HG02981 (cell line): ENCODE measurements at regions not wholly inside any gene's neighbourhood (a gene's known extent, or its start where the extent isn't known, plus 50 kb on each side); places are given as distances from the start of the nearest gene placed in this dataset.
"Not testable (repeated sequence)": the region's sequence is repeated elsewhere in the genome, so short reads cannot be mapped to it uniquely, and the experiment has no call there.

Source experiments
- ATAC-seq: cut with Tn5 transposase; IDR thresholded peaks from one replicate; pipeline ENCODE4 v1.9.1; 2021; ENCODE audit warnings: mild to moderate bottlenecking, moderate library complexity; ENCODE audit not compliant: unreplicated experiment

DNA sequence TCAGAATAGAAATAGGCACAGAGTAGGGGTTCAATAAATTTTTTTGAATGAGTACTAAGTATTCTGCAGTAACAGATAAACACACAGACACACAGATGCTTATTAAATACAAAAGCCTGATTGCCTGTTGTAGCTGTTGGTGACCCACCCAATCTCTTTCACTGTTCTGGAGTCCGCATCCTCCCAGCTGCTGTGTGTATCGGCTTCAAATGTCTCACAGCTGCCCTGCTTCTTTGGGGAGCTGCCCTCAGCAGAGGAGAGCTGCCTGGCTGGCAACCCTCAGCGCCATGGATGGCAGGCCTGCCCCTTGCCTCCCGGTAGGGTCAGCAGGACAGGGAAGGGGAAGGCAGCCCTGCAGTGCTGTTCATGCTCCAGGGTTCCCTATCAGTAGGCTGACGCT lies 50.5 kb upstream of the PRNP start:
- no peak for ATAC-seq

DNA sequence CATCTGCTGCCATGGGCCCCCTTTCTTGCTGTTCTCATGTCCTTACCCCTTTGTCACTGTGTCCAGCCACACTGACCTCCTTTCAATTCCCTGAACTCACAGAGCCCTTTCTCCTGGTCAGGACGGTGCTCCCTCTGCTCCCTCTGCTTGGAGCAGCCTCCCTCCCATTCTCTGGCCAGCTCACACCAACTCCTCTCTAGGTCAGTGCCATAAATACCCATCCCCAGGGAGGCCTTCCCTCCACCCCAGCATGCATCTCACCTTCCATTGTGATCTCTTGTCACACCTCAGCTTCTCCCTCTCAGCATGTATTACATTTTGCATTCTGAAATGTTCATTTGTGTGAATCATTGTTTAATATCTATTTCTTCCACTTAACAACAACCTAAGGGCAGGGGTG lies 50.9 kb upstream of the PRNP start:
- ATAC-seq: no peak

DNA sequence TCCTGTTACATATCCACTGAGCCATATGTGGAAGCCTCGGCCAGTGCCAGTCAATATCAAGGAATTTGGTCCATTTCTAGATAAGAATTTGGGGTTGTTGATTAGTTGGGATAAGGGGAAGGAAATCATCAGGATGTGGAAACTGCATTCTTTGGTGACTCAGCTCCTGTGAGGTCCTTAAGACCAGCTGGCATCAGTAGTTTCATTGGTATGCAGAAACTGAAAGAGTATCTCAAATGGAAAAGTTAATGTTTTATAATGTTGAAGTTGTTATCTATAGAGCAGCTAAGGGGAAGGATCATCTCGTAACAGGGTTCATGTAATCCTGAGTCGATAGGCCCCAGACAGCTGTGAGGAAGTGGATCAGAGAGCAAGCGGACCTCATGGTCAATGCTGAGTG lies 52.5 kb upstream of the PRNP start:
- no peak for ATAC-seq

DNA sequence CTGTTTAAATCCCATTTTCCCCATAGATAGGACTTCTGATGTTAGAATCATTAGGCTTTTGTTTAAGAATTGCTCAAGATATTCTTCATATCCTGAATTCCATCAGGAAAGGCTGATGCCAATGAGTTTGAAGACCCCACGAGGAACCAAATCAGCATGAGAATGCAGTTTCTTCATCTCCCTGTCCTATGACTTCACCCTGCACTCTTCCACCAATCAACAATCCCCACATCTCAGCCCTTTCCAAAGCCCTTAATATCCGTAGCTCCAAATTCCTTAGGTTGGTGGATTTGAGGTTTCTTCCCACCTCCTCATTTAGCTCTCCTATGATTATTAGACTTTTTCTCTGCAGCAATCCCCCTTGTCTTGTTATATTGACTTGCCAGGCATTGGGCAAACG lies 52.9 kb upstream of the PRNP start:
- ATAC-seq: no peak

DNA sequence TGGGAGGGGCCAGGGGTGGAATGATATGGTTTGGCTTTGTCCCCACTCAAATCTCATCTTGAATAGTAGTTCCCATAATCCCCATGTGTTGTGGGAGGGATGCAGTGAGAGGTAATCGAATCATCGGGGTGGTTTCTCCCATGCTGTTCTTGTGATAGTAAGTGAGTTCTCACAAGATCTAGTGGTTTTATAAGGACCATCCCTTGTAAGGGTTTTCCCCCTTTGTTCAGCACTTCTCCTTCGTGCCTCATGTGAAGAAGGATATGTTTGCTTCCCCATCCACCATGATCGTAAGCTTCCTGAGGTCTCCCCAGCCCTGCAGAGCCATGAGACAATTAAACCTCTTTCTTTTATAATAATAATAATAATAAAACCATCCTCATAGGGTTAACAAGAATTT lies 53.4 kb upstream of the PRNP start:
- no peak for ATAC-seq

DNA sequence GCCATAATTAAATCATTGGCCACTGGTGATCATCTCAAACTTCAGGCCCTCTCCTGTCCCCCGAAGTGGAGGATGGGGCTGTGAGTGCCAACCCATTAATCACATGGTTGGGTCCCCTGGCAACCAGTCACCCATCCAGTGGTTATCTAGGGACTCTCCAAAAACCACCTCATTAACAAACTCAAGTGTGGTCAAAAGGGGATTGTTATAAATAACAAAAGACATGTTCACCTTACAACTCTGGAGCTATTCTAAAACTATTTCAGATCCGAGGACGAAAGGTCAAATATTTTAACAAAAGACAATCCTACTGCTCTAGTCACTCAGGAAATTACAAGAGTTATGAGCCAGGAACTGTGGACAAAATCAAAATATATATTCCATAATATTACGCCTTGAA lies 60.0 kb upstream of the PRNP start:
- no peak for ATAC-seq

DNA sequence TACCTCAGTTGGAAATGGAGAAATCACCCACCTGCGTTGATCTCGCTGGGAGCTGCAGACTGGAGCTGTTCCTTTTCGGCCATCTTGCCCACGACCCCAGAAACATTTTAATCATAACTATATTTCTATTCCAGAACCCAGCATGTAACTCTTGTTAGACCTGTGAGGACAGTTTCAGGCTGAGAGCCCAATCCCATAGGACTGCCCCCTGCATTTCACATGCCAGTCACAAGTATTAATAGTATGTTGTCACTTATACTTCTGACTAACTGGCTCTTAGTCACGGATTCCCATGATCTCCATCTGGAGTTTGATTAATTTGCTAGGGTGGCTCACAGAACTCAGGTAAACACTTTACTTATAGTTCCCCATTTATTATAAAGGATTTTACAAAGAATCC lies 60.6 kb upstream of the PRNP start:
- ATAC-seq: no peak

DNA sequence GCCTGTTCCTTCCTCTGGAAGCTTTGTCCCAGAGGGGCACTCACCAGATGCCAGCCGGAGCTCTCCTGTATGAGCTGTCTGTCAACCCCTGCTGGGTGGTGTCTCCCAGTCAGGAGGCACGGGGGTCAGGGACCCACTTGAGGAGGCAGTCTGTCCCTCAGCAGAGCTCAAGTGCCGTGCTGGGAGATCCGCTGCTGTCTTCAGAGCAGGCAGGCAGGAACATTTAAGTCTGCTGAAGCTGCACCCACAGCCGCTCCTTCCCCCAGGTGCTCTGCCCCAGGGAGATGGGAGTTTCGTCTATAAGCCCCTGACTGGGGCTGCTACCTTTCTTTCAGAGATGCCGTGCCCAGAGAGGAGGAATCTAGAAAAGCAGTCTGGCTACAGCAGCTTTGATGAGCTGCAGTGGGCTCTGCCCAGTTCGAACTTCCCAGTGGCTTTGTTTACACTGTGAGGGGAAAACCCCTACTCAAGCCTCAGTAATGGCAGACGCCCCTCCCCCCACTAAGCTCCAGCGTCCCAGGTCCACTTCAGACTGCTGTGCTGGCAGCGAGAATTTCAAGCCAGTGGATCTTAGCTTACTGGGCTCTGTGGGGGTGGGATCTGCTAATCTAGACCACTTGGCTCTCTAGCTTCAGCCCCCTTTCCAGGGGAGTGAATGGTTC lies 61.5 kb upstream of the PRNP start:
- ATAC-seq: not testable (repeated sequence)

DNA sequence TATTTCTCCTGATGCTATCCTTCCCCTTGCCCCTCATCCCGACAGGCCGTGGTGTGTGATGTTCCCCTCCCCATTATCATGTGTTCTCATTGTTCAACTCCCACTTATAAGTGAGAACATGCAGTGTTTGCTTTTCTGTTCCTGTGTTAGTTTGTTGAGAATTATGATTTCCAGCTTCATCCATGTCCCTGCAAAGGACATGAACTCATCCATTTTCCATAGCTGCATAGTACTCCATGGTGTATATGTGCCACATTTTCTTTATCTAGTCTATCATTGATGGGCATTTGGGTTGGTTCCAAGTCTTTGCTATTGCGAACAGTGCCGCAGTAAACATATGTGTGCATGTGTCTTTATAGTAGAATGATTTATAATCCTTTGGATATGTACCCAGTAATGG lies 67.1 kb upstream of the PRNP start:
- not testable (repeated sequence) for ATAC-seq

DNA sequence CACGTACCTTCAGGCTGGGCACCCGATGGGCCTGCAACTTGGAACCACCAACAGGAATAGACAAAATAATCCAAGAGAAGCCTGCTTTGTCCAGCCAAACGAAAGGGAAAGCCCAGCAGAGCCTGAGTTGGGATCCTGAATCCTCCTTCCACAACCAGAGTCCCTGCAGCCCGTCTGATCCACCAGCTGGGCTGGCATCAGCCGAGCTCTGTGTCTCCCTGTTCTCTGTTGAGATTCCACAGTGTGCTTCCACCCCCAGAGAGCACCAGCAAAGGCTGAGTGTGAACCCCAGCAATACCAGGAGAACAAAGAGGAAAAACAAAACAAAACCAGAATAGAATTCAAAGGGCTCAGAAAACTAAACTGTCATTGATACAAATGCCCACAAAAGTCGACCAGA lies 68.8 kb upstream of the PRNP start:
- ATAC-seq: no peak

DNA sequence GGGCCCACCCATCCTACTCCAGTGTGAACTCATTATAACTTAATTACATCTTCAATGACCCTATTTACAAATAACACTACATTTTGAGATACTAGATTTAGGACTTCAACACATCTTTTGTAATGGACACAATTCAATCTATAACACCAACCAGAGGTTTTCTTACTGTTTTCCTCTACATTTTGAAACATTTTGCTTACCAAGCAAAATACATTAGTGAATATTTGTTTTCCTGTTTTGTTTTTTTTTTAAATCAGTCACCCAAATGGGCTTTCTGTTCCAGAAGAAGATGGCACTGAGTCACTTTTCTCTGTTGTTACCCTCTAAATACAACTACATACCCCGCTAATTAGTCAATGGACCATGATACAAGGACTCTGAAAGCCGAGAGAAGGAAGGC lies 69.2 kb upstream of the PRNP start:
- no peak for ATAC-seq

DNA sequence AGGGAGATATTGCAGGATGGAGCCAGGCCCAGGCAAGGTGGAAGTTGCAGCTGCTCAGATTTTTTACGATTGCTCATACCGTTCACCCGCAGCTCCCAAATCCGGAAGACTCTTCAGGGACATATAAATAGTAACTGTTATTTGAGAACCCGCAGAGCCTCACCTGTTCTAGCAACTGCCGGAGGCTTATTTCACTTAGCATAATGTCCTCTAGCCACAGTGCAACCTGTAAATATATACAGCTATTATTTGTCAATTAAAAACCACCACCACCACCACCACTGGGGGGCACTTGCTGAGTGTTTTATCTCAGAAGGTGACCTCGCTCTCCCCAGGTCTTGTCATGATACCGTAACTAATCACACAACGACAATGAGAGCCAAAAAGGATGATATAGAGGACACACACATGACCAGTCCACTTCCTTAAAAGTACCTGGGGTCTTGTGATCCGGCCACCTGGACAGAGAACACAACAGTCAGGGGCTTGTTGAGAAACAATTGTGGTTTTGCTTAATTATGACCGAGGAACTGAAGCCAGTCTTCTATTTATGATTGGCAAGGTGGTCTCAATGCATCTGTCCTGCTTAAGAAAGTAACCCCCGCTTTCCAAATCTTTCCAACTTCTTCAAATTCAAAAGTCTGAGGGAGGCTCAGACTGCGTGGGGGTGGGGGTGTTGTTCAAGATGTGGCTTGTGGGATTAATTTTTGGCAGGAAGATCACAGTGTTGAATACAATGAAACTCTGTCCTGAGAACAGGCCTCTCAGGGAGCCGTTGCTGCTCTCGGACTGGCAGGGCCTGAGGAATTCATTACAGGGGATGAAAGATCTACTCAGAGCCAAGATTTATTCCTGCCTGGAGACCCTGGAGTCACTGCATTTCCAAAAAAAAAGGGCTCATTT lies 72.3 kb upstream of the PRNP start:
- no peak for ATAC-seq

DNA sequence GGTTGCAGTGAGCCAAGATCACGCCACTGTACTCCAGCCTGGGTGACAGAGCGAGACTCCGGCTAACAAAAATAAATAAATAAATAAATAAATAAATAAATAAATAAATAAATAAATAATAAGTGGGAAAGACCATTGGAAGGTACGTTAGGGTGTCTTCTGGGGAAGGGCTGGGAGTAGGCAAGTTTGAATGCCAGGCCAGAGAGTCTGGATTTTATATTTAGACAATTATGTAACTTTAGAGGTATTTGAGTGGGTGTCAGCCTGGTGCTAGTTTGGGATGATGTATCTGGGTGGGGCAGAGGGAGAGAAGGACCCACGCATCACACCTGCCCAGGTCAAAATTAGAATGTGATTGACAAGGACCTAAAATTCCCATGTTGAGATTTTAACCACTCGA lies 73.1 kb upstream of the PRNP start:
- ATAC-seq: no peak

DNA sequence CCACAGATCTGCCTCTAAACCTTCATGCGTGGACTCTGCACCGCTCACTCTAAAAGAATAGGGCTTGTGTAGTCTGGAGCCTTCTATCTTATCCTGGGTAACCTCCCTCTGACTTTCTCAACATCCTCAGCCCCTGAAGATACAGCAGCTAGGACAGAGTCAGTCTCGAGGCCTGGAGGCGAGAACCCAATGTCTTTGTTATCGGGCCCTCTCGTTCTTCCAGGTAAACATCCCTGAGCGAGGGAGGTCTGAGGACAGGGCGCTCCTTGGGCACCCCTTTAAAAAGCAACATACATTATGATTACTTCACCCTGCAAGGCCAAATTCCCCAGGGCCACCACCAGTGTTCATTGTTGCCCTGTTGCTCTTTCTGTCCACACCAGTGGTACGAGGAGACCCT lies 75.4 kb upstream of the PRNP start:
- no peak for ATAC-seq

DNA sequence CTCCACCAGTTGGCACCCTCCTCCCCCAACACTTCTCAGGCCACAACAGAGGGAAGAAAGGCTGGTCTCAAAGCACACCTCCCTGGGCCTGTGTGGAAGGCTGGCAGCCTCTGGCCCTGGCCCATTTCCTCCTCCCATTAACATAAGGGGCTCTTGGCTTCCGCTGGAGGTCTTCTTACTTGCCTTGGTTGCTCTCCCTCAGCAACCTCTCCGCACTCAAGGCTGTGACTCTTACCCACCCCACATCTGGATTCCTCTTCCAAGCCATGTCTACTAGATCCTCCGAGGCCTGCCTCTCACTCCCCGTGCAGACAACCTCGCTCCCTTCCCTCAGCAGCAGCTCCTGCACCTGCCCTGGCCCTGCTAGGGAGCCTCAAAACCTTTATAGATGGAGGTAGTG lies 76.7 kb upstream of the PRNP start:
- no peak for ATAC-seq

DNA sequence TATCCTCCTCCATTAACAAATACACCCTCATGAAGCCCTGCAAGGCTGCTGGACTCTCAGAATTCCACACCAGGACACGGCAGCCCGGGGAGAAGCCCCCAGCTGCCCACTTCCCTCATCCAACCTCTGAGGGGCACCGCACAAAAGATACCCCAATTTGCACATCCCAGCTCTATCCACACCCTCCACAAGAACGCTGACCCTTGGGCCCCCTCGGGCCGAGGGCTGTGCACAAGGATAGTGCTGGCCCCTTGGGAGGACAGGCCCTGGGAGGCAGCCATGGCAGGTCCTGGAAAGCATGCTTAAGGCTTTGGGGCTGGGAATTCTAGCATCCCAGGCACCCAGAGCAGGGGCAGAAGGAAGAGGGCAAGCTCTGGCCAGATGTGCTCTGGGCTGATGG lies 77.4 kb upstream of the PRNP start:
- no peak for ATAC-seq

DNA sequence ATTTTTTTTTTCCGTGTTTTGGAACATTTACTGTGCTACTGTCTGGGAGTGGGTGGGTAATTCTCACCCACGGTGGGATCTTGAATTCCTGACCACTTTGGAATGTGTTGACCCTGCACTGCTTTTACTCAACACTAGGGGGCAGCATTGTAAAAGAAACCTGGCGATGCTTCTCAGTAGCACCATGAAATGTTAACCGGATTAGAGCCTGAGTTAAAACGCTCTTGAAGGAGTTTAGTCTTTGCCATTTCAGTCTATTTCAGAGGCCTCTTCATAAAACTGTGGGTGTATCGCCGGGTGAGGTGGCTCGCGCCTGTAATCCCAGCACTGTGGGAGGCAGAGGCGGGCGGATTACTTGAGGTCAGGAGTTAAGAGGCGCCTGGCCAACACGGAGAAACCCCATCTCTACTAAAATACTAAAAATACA lies 79.0 kb upstream of the PRNP start:
- ATAC-seq: peak; percentile 56

DNA sequence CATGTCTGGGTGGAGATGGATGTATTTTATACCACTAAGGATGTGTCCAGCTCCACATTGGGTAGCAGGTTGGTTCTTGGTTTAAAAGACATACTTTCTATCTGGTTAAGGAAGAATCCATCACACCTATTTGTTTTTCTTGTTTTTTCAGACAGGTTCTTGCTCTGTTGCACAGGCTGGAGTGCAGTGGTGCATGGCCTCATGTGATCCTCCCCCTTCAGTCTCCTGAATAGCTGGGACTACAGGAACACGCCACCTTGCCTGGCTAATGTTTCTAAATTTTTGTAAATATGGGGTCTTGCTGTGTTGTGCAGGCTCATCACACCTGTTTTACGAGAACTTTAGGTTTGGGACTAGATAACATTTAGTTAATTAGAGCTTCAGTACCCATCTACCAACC lies 80.2 kb upstream of the PRNP start:
- no peak for ATAC-seq

DNA sequence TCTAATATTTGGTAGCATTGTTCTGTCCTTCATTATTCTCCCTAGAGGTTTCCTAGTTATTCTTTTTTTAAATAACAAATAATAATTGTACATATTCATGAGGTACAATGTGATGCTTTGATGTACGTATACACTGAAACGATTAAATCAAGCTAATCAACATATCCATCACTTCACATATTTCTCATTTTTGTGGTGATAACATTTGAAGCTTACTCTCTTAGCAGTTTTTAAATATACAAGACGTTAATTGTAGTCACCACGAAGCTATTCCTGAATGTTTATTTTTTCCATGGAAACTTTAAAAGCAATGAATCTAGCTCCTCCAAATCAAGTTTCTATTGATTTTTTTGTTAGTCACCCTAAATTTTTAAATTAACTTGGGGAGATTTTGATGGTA lies 81.1 kb upstream of the PRNP start:
- no peak for ATAC-seq

DNA sequence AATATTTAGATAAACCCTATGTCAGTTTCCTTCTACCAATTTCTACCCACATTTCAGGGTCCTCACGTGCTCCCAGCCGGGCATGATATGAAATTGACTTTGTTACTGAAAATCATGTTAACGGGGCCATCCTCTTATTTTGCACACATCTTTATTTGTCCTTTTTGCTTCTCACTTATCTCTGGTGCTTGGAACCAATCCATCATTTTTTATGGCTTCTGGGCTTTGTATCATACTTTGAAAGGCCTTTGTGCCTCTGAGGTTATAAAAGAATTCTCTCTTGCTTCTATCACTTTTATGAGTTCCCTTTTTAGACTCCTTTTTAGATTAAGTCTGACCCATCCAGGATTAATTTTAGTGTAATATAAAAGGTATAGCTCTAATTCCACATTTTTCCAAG lies 81.7 kb upstream of the PRNP start:
- ATAC-seq: no peak

DNA sequence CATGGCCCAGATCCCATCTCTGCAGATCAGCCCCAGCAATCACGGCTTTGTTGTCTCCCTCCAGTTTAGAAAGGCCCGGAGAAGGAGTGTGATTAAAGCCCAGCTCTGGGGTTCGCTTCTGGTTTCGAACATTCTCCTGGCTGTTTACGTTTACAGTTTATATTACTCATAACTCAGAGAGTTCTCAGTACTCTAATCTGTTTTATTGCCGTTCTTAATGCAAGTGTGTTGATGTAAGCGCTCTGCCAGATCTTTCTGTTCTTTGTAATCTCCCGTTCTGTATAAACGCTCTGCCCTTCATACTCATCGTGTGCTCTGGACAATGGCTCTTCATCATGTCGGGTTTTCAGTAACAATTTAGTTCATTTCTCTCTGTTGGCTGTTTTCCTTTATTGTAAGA lies 82.5 kb upstream of the PRNP start:
- ATAC-seq: no peak

DNA sequence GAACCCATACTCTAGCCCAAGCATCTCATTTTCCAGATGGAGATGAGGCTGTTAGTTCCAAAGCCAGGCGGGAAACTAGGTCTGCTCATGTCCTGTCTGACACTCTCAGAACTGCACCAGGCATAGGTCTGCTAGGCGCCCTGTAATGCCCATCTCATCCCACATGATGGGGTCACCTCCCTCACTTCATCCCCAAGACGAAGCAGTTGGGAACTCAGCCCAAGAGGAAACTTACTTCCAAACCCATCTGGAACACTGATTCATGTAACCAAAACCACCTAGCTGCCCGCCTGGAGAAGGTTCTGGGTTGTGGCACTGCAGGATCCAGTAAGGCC lies 84.0 kb upstream of the PRNP start:
- no peak for ATAC-seq
